ENCODE measurements at regions not wholly inside any gene's neighbourhood (a gene's known extent, or its start where the extent isn't known, plus 50 kb on each side); places are given as distances from the start of the nearest gene placed in this dataset.
A peak's percentile ranks its signal among the peaks of the same experiment; 100 is the strongest.

DNA sequence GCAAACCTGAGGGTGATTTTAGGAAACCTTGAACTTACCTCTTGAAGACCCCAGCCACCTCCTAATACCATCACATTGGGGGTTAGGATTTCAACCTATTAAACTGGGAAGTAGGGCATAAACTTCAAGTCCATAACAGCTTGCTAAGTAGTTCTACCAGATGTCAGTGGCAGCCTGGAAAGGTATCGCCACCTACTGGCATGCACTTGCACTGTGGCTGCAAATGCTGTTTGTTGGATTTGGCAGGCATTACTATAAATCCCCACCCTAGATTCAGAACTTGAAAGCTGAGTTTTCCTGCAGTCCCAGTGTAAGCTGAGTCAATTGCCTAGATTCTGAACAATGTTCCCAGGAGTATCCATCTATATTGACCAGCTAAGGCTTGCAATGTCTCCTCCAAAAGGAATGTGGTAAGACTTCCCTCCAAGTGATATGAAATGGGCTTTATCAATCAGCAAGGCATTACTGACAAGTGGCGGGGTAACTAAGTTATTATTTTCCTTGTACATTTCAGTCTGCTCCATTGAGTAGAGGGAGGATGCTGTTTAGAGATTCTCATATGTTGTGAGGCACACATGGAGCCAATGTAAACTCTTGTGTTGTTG, 474.5 kb downstream of the PTPRC start:
- DNase-seq, result peak; percentile 13 to 73 (median 31)

GRCh38 chr1:199116488-199116887, 477.6 kb downstream of the PTPRC start:
- no peak for DNase-seq

GRCh38 chr1:199121047-199121446, 482.2 kb downstream of the PTPRC start:
- no peak for DNase-seq

DNA sequence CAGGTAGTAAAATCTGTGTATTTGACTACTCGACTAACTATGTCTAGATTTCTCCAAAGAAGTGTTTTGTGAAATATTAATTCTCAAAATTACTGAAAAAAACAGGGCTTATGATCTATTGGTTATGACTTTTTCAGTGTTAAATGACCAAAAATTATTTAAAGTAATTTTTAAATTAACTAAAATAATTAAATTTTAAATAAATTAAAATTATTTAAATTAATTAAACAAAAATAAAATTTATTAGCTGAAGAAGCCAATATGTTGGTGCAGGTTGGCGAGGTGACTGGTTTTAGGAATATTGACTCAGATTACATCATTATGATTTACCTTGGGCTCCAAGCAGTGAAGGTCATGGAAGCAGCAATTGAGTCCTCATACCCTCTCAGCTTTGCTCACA, 483.2 kb downstream of the PTPRC start:
- no peak for DNase-seq

- DNase-seq, result no peak
These were observed 483.9 kb downstream of the PTPRC start for GRCh38 chr1:199122532-199123311.

DNA sequence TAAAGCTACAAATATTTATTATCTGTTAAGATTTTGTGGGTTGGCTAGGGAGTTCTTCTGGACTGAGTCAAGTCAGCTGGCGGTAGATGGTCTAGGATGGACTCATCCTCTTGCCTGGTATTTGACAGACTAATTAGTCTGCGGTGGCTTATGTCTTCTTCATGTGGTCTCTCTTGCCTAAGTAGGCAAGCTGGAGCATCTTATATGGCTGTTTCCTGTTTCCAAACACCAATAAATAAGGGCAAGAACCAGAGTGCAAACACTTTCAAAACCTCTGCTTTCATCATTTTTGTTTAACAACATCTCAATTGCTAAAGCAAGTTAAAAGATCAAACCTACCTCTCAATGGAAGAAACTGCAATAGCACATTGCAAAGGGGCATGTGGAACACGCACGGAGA, 484.8 kb downstream of the PTPRC start:
- DNase-seq, result no peak

DNA sequence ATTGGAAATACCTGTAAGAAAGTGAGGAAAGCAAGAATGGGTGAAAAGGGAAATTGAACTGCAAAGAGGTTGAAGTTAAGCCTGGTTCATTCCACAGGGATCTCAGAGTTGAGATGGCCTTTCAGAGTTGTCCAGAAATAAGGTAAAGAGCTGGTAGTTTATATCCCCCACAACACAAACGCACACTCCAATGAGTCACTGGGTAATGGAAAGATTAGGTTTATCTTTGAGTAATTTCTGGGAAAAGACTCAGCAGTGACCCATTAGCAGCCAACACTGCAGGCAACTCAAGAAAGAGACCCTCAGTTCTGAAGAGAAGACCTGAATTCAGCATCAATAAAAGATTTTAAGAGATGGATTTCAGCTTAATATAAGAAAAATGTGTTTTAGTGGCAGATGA, 485.5 kb downstream of the PTPRC start:
- DNase-seq, result no peak

GRCh38 chr1:199129247-199129646, 490.4 kb downstream of the PTPRC start:
- DNase-seq, result no peak

DNA sequence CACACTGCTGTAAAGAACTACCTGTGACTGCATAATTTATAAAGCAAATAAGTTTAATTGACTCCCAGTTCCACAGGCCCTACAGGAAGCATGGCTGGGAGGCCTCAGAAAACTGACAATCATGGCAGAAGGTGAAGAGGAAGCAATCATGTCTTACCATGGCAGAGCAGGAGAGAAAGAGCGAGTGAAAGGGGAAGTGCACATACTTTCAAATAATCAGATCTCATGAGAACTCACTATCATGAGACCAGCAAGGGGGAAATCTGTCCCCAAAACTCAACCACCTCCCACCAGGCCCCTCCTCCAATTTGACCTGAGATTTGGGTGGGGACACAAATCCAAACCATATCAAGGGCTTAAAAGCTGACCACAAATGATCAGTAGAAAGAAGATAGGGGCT, 493.2 kb downstream of the PTPRC start:
- no peak for DNase-seq

- no peak for DNase-seq
These were observed 497.1 kb downstream of the PTPRC start for GRCh38 chr1:199135901-199136300.

DNA sequence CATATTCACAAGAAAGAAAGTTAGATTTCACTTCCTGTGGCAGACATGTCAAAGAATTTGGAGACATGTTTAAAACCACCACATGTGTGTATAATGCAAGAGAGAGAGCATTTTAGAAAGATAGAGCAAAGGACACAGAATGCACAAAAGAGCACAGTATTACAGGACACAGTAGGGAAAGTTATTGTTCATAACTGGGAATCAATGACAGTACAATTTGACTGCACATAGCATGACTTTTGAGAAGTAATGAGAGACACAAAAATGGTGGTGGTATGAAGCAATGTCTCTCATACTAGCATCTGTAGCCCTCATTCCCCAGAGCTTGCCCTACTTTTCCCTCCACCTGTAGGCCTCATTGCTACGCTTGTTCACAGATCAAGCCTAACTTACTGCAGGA, 499.2 kb downstream of the PTPRC start:
- DNase-seq, result no peak

- no peak for DNase-seq
These were observed 510.8 kb downstream of the PTPRC start for GRCh38 chr1:199149591-199149990.

- no peak for DNase-seq
These were observed 511.9 kb downstream of the PTPRC start for GRCh38 chr1:199150756-199151155.

GRCh38 chr1:199151634-199152425, 513.0 kb downstream of the PTPRC start:
- no peak for DNase-seq

DNA sequence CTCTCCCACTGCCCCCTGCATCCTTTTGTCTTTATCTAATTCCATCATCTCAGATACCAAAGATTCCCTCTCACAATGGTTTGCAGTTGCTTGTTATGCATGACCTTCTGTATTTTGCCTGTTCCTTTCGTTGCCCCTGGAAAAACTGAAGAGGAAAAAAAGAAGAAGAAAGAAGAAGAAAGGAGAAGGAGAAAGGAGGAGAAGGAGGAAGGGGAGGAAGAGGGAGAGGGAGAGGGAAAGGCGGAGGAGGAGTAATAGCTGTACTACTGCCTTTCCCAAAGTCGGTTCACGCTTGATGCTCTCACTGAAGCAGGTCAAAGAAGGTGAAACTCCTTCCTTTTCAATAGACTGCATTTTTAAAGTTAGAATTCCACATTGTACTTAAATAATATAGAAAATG, 513.8 kb downstream of the PTPRC start:
- DNase-seq, result no peak

- no peak for DNase-seq
These were observed 516.6 kb downstream of the PTPRC start for GRCh38 chr1:199155166-199156019.

DNA sequence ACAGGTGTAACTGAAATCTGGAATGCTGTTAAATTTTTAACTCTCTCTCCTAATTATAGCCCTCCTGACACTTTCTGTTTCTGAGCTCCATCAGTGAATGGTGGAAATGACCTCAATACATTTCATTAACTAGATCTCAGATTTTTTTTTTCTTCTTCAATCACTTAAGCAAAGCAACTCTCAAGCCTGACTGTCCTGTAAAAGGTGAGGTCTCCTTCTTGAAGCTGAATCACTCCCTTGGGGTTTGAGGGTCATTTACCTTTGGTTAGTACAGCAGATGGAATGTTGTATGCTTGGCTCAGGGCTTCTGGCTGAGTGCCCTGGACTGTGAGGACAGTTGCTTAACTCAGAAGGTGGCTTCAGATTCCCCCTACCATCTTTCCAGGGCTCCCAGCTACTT, 518.7 kb downstream of the PTPRC start:
- no peak for DNase-seq

DNA sequence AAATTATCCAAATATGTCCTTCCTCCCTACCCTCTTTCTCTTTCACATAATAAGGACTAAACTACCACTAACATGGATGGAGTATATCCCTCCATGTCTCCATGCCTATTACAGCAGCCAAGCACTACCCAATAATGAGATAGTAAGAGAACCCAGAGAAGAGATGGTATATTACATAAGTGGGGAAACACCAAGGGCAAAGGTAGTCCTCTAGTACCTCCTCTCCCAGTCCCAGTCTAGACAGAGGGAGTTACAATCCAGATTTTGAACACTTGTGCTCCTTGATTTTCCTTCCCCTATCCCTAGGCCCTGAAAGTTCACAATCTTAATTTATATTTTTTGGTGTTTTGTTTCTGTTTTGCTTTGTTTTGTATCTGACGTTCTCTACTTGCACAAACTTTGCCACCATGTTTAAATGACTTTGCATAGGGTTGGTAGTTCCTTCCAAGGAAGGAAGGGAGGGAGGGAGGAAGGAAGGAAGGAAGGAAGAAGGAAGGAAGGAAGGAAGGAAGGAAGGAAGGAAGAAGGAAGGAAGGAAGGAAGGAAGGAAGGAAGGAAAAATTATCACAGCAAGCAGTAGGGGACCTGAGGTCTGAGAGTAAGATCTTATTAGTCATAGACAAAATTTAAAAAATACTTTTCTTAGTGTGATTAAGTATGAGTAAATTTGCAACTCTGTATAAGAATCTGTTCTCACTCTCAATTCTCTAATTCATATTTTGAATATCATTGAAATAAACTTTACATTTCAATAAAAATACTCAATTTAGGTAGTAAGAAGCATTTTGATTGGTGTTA, 521.9 kb downstream of the PTPRC start:
- no peak for DNase-seq

- no peak for DNase-seq
These were observed 522.5 kb downstream of the PTPRC start for GRCh38 chr1:199161319-199161680.

DNA sequence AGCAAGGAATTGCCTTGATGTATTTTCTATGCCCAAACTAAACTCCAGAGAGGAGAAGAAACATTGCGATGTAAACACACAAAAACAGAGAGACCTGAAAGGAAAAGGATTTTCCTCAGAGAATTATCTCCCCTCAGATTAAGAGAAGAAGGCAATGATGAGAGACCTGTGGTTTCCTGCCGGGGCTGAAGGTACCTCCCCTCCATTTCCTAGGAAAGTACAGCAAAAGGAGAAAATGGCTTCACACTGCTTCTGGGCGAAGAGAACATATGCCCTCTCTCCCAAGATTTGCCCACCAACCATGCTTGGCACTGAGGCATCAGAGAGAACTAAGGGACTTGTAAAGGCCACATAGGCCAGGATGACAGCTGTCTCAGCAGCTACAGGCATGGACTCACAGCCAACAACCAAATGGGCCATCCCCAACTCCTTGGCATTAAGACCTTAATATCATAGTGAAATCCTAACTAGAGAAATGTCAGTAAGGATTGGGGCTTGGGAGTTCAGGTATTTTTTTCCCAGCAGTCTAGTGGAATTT, 523.0 kb downstream of the PTPRC start:
- DNase-seq, result peak in 1 of 5 experiments; percentile 35

- DNase-seq, result no peak
These were observed 524.4 kb downstream of the PTPRC start for GRCh38 chr1:199163267-199163666.

DNA sequence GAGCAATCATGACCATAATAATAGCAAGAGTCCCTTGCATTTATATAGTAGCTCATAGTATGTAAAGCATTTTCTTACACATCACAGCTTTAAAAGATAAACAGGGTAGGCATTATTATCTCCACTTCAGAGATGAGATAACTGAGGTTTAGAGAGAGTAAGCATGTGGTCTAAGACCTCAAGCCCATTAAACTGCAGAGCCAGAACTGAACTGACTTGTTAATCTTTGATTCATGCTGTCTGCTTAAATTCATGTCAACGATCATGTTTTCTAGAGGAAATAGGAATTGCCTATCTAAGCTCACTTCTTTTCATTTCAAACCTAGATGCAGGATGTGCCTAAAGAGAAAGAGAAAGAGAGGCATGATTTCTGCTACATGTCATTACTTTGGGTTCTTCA, 524.8 kb downstream of the PTPRC start:
- DNase-seq, result peak in 1 of 5 experiments; percentile 84

Measured in T-helper 2 cell (primary cell).